GM12891 (cell line): ENCODE measurements at regions not wholly inside any gene's neighbourhood (a gene's known extent, or its start where the extent isn't known, plus 50 kb on each side); places are given as distances from the start of the nearest gene placed in this dataset.

ENCODE experiments used
- POLR2AphosphoS5 ChIP-seq: IDR thresholded peaks from 2 replicates; pipeline ENCODE4 v1.6.1; 2011; ENCODE audit warnings: low read depth, low read length, control low read depth
- TAF1 ChIP-seq: IDR thresholded peaks from 2 replicates; pipeline ENCODE4 v1.6.1; 2011; ENCODE audit warnings: low read depth, low read length, control low read depth

GRCh38 chr3:28125342-28125741 lies 116.1 kb upstream of the CMC1 start:
- TF ChIP-seq TAF1 (no peak), POLR2AphosphoS5 (no peak)
